Endometrium (tissue), 2 donors: ENCODE measurements at regions not wholly inside any gene's neighbourhood (a gene's known extent, or its start where the extent isn't known, plus 50 kb on each side); places are given as distances from the start of the nearest gene placed in this dataset.

Source experiments
- FAIRE-seq: peaks from 2 replicates; lab custom pipeline; 2012; peaks lifted over from hg19 to GRCh38; lab: Jason Lieb, UNC
- donor health status: control.
- donor health status: control.

DNA sequence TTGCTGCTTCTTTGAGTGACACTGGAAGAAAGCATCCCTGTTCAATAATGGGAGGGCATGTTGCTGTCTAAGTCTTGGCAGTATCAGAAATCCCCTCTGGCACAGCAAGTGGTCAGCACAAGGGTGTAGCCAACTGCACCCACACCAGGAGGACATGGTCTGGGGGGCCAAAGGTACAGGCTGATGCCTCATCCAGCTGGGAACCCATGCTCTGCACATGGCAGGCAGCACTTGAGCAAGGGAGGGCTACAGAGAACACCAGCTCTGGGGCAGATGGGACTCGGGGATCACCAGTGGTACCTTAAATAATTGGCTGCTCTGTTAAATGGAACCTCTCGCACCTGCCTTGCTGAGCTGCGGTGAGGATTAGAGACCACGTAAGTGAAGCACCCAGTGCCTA lies 265.2 kb downstream of the SYK start:
- no peak for FAIRE-seq

DNA sequence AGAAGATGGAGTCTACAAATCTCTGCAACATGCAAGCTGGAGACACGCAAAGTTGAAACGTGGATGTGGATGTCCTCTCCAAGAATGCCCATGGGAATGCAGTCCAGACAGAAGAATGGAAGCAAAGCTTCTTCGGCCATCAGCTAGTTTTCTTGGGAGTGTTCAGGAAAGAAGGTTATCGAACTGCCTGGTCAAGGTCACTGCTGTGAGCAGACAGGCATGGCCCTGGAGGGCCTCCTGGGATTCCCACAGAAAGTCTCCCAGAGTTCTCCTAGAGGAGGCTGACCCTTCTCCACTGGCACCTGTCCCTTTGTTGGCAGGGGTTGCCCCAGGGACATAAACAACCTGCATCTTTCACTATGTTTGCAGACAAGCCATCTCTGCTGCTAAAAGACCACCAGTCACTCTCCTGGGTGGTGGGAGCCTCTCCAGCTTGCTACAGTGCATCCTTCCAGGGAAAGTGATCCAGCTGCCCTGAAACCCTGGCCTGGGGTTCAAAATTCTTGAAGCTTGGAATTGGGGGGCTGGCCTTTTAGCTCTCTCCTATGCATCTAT lies 265.8 kb downstream of the SYK start:
- no peak for FAIRE-seq

DNA sequence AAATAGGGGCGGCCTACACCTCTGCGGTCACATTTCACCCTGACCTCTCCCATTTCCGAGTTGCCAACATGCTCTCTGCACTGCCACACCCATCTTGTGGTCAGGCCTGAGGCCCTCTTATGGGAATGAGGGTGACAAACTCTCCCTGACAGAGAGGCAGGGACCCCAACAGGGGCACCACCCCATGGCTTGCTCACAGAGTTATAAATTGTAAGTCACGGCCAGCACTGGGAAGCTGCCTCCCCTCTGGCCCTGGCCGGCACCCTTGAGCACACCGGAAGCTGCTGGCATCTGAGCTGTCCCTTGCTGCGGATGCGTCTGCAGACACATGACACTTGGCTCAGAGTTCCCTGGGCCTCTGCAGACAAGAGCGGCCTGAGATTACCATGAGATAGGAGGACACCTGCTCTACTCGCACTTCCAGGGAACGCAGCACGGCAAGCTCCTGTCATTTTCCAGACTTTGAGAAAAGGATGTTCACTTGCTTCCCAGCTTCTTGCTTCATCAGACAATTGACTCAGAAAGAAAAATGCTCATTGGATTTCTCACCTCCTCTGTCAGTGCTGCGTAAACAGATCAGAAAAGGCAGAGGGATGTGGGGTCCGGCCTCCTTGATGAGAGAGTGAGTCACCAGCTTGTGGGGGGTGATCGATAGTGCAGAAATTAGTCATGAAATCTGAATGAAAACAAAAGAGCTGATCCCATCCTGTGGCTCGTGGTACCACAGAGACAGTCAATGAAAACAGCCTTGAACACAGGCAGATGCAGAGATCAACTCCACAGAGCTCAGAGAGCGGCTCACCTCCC lies 269.8 kb downstream of the SYK start:
- FAIRE-seq: no peak

DNA sequence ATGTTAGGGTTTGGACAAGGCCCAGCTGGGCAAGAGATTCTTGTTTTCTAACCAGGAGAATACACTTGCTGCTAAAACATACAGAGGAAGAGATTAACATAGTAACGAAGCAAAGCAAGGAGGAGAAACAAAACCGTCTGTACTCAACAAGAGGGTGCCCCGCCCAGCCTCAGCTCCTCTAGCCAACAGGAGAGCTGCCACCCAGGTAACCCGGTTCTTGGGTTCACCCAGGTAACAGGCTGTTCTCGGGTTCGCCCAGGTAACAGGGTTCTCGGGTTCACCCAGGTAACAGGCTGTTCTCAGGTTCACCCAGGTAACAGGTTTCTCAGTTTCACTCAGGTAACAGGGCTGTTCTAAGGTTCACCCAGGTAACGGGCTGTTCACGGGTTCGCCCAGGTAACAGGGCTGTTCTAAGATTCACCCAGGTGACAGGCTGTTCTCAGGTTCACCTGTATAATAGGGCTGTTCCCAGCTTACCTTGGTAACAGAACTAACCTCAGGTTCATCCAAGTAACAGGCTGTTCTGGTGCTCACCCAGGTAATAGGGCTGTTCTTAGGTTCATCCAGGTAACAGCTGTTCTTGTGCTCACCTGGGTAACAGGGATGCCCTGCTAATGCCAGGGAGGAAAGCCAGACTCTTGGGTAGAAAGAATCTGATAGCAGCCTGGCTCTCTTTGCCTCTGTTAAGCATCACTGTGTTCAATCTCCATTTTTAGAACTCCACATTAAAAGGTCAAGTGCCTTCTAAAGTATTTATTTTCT lies 271.6 kb downstream of the SYK start:
- no peak for FAIRE-seq

DNA sequence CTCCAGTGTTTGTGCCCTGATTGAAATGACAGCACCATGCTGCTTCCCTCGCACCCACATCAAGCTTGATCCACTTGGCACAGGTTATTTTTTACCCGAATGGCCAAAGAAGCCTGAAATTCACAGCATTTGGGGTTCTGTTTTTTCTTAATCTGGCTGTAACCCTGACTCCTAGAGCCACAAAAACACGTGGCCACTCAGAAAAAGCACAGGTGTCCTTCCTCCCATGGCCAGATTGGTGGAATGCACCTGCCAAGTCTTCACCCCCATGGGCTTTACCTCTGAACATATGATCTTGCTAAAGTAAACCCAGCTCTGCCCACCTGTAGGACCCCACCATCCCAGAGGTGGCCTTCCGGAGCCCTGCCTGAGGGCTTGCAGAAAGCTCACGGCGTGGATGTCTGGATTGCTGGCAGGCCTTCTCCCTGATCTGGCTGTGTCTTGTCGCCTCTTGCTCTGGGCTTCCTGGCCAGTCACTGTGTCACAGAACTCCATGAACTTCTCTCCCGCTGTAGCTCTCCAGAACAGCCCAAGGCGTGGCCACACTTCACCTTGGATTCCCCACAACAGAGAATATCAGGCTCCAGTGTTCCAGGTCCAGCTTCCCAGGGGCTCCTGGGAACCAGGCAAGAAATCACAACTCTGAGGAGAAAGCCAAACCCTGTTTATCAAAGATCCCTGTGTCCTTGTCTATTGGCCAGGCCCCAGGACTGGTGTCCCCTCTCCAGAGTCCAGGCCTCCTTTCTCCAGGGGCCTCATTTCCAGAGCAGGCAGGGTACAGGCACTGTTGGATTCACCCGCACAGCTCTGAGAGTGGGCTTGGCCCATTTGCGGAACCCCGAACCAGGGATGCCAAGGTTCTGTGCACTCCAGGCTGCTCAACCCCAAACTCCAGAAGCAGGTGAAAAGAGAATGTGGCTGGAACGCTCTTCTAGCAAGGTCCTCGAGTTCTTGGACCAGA lies 272.5 kb downstream of the SYK start:
- FAIRE-seq: no peak

DNA sequence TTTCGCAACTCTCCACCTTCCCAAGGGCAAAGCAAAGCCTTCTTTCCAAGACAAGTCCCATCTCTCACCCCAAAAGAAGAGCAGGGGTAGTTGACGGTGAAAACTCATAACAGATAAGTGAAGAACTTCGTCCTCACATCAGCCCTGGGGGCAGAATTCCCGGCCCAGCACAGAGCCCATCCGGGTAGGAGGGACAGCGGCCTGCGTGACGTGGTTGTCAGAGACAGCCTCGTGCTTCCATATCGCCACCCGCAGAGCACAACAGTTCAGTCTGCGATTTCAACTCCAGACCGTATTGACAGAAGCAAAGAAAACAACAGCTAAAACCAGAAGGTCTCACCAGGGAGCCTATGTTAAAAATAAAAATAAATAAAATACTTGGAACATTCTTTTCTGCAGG lies 273.2 kb downstream of the SYK start:
- no peak for FAIRE-seq

DNA sequence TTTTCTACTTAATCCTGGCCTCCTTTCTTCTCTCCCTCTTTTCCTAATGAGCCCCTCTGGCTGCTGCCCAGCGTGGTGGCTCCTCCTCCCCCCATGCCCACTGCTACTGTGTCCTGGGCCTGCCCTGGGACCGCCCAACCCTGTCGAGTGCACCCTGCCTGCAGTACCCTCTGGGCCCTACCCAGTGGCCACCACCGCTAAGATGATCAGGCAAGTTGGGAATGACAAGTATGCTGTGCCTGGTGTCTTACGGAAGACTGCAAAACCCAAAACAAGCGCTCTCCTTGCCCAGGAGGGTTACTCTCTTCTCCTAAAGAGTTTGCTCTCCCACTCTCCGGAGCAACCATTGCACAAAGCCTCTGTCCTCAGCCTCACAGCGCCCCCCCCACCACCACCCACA lies 273.7 kb downstream of the SYK start:
- FAIRE-seq: no peak

DNA sequence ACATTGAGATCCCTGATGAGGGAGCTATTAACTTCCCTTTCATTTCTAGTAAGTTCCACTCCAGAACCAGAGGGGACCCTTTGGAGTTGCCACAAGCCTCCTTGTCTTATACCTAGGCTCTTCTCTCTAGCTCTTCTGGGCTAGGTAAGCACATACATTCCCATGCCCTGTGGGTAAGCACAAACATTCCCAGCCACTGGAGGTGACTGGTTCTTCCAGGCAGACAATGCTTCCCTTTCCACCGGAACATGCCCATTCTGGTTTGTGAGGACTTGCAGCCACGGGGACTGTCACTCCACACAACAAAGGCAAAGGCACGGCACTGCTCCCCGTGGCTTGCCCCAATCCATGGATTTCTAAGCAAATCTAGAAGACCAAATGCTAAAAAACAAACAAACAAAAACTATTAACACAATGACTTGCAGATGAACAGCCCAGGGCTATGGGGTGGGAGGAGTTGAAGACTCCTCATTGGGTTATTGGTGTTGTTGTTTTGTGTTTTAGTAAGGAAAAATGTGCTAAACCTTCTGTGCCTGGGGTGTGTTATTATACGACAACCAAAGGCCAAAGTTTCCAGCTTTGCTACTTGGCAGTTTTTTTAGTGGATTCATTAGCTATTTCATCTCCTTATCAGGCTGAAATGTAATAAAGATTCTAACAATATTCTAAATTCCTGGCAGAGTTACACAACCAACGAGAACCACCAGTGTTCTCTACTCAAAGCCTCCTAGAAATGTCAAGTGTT lies 276.2 kb downstream of the SYK start:
- peak; percentile 74 for FAIRE-seq

DNA sequence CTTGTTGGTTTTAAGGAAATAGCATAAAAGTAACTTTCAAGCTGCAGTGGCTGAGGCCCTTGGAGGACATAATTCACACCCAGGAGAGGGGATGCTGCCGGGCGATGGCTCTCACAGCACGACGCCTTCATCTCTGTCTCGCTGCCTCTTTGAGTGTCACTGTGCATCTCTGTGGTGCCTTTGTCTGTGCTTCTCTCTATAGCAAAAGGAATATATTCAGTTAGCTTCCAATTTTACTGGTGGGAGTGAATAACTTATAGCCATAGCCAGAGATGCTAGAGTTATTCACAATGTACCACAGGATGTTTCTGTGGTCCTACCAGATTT lies 276.7 kb downstream of the SYK start:
- no peak for FAIRE-seq

DNA sequence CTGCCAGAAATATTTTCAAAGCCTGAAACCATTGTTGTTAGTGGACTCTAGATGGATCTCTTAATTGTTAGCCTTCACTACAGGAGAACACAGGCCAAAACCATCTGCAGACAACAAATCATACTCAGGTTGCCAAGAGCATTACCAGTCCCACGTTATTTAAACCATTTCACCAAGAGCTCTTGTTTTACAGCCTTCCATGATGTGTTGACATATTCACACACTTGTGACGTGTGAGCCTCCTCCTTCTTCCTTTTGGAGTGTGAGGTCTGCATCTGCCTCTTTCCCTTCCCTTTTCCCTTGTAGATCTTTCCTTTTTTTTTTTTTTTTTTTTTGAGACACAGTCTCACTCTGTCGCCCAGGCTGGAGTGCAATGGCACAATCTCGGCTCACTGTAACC lies 279.0 kb downstream of the AUH start:
- no peak for FAIRE-seq

DNA sequence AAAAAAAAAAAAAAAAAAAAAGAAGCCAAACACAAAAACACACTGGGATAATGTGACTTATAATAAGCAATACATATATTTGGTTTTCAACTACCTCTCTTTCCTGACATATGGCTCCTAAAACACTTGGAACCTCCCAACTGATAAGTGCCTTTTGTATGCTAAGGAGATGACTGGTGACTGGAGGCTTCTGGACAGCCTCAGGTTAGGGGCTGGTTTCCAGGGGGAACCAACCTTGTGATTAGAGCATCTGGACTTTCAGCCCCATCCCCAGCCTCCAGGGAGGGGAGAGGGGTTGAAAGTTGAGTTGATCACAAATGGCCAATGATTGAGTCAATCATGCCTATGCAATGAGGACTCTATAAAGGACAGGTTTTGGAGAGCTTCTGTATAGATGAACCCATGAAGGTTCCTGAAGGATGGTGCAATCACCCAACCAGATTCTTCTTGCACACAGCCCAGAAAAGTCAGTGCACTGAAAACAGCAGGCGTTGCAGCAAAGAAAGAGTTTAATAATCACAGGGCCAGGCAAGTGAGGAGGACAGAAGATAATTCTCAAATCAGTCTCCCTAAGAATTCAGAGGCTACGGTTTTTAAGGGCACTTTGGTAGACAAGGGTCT lies 276.7 kb downstream of the AUH start:
- no peak for FAIRE-seq

DNA sequence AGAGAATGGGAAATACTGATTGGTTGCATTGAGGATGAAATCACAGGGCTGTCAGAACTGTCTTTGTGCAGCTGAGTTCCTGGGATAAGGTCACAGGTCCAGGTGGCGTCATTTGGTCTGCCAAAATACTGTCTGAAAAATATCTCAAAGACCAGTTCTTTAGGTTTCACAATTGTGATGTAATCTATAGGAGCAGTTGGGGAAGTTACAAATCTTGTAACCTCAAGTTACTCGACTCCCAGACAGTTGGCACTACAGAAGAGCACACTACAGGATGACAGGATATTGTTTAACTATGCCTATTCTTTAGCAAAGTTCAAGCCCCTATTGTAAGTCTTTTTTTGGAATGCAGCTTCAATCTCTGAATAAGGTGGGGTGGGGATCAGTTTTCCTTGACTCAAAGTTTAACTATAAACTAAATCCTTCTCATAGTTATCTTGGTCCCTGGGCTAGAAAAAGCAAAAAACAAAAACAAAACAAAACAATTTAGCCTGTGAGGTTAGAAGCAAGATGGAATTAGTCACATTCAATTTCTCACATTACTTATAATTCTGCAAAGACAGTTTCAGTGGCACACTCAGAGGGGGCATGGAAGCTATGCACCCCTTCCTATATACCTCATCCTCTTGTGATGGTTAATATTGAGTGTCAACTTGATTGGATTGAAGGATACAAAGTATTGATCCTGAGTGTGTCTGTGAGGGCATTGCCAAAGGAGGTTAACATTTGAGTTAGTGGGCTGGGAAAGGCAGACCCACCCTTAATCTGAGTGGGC lies 276.0 kb downstream of the AUH start:
- FAIRE-seq: no peak

DNA sequence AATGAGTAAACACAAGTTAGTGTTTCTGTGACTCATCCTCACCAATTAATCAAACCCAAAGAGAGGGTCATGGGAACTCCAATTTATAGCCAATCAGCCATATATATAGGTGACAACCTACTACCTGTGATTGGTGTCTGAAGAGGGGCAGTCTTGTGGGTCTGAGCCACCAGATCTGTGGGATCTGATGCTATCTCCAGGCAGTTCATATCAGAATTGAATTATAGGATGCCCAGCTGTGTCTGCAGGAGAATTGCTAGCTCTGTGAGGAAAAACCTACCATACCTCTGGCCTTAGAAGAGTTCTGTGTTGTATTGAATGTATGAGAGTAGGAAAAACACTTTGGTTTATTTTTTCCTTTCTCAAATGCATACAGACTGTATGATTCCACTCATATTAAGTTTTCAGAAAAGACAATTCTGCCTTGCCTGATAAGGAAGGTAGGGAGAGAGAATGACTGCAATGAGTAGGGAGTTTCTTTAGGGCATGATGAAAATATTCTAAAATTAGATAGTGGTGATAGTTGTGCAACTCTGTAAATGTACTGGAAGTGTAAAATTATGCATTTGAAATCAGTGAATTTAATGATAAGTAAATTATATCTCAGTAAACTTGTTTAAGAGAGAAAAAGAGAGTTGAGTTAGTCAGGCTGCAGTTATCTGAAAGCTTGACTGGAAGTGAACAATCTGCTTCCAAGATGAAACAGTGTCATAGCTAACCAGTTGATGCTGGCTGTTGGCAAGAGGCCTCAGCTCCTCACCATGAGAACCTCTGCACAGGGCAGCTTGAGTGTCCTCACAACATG lies 274.9 kb downstream of the AUH start:
- no peak for FAIRE-seq

DNA sequence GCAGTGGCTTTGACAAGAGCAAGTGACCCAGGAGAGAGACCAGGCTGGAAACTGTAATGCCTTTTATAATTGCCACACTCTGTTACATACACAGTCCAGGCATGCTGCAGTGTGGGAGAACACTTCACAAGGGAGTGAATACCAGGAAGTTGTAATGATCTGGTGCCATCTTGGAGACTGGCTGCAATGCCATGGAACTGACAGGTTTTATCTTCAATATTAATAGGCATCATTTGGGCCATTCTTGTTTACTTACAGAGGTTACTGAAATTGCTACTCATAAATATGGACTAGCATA lies 274.3 kb downstream of the AUH start:
- no peak for FAIRE-seq

DNA sequence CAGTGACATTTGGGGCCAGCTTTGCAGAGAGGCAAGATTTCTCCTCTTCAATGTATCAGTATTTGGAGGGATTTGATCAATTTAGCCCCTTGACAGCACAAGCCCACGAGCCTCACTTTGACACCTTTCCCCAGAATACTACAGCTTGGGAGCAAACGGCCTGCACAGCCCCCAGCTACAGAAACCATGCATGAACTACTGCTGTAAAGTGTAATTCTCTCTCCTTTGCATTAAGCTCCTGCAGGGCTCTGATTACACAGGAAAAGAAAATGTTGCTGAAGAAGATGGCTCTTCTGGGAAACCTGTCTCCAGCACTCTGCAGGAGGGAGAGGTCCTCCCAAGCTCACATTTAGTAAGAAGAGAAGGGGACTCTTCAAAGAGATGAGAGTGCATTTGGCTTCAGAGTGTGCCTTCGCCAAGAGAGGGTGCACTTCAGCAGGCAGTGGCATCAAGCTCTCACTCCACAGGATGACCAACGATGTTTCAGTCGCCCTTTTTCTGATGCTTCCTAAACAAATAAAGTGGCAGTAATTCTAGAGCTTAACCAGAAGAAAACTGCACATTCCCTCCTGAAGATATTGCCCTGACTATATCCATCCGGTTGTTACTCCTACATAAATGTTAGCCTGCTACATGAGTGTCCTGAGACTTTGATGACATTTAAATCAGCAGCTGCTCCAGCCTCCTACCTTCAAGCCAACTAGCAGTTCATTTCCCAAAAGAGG lies 272.2 kb downstream of the AUH start:
- FAIRE-seq: no peak

DNA sequence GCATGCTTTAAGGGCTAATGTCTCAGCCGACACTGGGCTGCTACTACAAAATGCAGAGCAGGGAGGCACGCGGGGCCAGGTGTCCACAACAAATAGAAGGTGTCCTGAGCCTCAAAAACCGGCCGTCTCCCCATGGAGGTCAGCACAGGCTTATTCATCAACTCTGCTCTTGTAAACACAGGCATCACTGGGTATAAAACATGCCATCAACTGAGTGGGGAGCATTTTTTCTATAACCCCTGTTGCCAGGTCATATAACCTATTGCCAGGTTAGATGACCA lies 271.6 kb downstream of the AUH start:
- no peak for FAIRE-seq

DNA sequence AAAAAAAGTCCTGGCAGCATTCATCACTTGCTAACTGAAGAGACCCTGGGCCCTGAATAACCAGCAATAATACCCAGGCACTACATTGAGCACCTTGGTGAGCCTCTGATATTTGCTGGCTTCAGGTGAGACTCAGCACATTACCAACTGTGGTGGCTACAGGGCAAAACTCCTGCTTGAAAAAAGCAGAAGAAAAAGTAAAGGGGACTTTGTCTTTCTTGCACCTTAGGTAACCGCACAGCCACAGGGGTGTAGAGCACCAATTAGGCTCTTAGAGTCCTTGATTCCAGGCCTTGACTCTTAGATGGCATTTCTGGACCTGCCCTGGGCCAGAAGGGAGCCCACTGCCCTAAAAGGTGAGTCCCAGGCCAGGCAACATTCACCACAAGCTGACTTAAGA lies 269.5 kb downstream of the AUH start:
- no peak for FAIRE-seq

DNA sequence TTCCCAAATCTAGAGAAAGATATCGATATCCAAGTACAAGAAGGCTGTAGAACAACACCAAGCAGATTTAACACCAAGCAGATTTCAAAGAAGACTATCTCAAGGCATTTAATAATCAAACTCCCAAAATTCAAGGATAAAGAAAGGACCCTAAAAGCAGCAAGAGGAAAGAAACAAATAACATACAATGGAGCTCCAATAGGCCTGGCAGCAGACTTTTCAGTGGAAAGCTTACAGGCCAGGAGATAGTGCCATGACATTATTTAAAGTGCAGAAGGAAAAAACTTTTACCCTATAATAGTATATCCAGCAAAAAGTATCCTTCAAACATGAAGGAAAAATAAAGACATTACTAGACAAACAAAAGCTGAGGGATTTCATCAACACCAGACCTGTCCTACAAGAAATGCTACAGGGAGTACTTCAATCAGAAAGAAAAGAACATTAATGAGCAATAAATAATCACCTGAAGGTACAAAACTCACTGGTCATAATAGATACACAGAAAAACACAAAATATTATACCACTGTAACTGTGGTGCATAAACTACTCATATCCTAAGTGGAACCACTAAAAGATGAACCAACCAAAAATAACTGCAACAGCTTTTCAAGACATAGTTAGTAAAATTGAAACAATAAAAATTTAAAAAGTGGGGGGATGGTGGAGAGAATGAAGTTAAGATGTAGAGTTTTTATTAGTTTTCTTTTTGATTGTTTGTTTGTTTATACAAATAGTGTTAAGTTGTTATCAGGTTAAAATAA lies 267.2 kb downstream of the AUH start:
- FAIRE-seq: no peak
